Mammary epithelial cell (primary cell): ENCODE measurements at regions not wholly inside any gene's neighbourhood (a gene's known extent, or its start where the extent isn't known, plus 50 kb on each side); places are given as distances from the start of the nearest gene placed in this dataset.

Experiments used
- CTCF ChIP-seq, 2 donors: IDR thresholded peaks in 1 of 2; conservative IDR thresholded peaks in 1 of 2; 2 replicates each; pipeline ENCODE4 v1.5.1; 2011 to 2012; ENCODE audit warnings: inconsistent platforms in 2 of 2, low read length in 2 of 2, mild to moderate bottlenecking in 2 of 2, control low read depth in 1 of 2, low read depth in 1 of 2; ENCODE audit not compliant: insufficient read depth in 1 of 2; ENCODE audit errors: extremely low read depth in 1 of 2
- EZH2 ChIP-seq: IDR thresholded peaks from 2 replicates; pipeline ENCODE4 v1.6.1; 2012; ENCODE audit warnings: low read length, inconsistent platforms, borderline replicate concordance

- TF ChIP-seq EZH2 (no peak), CTCF (conservative IDR thresholded peaks at IDR 0.05 in 1 of 2, IDR thresholded peaks at IDR 0.05 in 1 of 2; ENCODE audit: extremely low read depth in 1 of 2, insufficient read depth in 1 of 2, low read depth in 1 of 2, low read length in 2 of 2) (no peak)
Measured at GRCh38 chr5:13640270-13640669, 304.2 kb downstream of the DNAH5 start.
